Astrocyte (in vitro differentiated cells and primary cell): ENCODE measurements at regions not wholly inside any gene's neighbourhood (a gene's known extent, or its start where the extent isn't known, plus 50 kb on each side); places are given as distances from the start of the nearest gene placed in this dataset.
A peak's percentile ranks its signal among the peaks of the same experiment; 100 is the strongest.

Source experiments
- DNase-seq: peaks from one replicate; pipeline ENCODE4 v3.0.0-alpha.2; 2010; ENCODE audit warnings: low read depth
- FAIRE-seq: peaks from 2 replicates; lab custom pipeline; 2011; peaks lifted over from hg19 to GRCh38; lab: Jason Lieb, UNC
- H2AFZ ChIP-seq: 2 replicates; pipeline ENCODE4 v1.6.0; 2012; ENCODE audit warnings: low read depth, low read length, inconsistent platforms
- H3K27ac ChIP-seq: 2 replicates; pipeline ENCODE4 v1.5.1; 2011; ENCODE audit warnings: low read depth, low read length, inconsistent platforms
- H3K27me3 ChIP-seq: 2 replicates; pipeline ENCODE4 v1.6.0; 2011; ENCODE audit warnings: low read length, inconsistent platforms; ENCODE audit not compliant: insufficient read depth
- H3K36me3 ChIP-seq: 2 replicates; pipeline ENCODE4 v1.5.1; 2011; ENCODE audit warnings: low read length, inconsistent platforms; ENCODE audit not compliant: insufficient read depth
- H3K4me1 ChIP-seq: 2 replicates; pipeline ENCODE4 v1.5.1; 2011; ENCODE audit warnings: low read length, inconsistent platforms; ENCODE audit not compliant: insufficient read depth
- H3K4me2 ChIP-seq: 2 replicates; pipeline ENCODE4 v1.6.0; 2012; ENCODE audit warnings: low read length, inconsistent platforms
- H3K4me3 ChIP-seq: 2 replicates; pipeline ENCODE4 v1.5.1; 2011; ENCODE audit warnings: low read depth, mild to moderate bottlenecking, low read length, inconsistent platforms; ENCODE audit not compliant: insufficient read depth
- H3K79me2 ChIP-seq: 2 replicates; pipeline ENCODE4 v1.6.0; 2012; ENCODE audit warnings: mild to moderate bottlenecking, low read length, inconsistent platforms; ENCODE audit not compliant: insufficient read depth
- H3K9ac ChIP-seq: 2 replicates; pipeline ENCODE4 v1.6.0; 2012; ENCODE audit warnings: mild to moderate bottlenecking, low read length, inconsistent platforms
- H3K9me3 ChIP-seq: 2 replicates; pipeline ENCODE4 v1.5.1; 2012; ENCODE audit warnings: low read depth, mild to moderate bottlenecking, low read length, inconsistent platforms; ENCODE audit not compliant: insufficient read depth
- H4K20me1 ChIP-seq: 2 replicates; pipeline ENCODE4 v1.6.0; 2012; ENCODE audit warnings: low read length, inconsistent platforms; ENCODE audit not compliant: insufficient read depth
- H3K27ac Mint-ChIP-seq: one replicate; pipeline ENCODE4 v1.8.0; 2021; ENCODE audit warnings: mild to moderate bottlenecking, mixed read lengths; ENCODE audit not compliant: unreplicated experiment
- H3K27me3 Mint-ChIP-seq: one replicate; pipeline ENCODE4 v1.8.0; 2021; ENCODE audit warnings: low read depth, mixed read lengths; ENCODE audit not compliant: unreplicated experiment
- H3K36me3 Mint-ChIP-seq: one replicate; pipeline ENCODE4 v1.8.0; 2021; ENCODE audit warnings: low read depth, mixed read lengths; ENCODE audit not compliant: unreplicated experiment
- H3K4me1 Mint-ChIP-seq: one replicate; pipeline ENCODE4 v1.8.0; 2021; ENCODE audit warnings: low read depth, mixed read lengths; ENCODE audit not compliant: unreplicated experiment
- H3K4me3 Mint-ChIP-seq: one replicate; pipeline ENCODE4 v1.8.0; 2021; ENCODE audit warnings: mild to moderate bottlenecking, moderate library complexity, mixed read lengths; ENCODE audit not compliant: unreplicated experiment
- H3K9me3 Mint-ChIP-seq: one replicate; pipeline ENCODE4 v1.8.0; 2021; ENCODE audit warnings: mild to moderate bottlenecking, mixed read lengths; ENCODE audit not compliant: unreplicated experiment
- CTCF ChIP-seq: IDR thresholded peaks from 2 replicates; pipeline ENCODE4 v1.5.1; 2011; ENCODE audit warnings: low read depth, mild to moderate bottlenecking, inconsistent platforms, low read length, moderate library complexity; ENCODE audit not compliant: insufficient read depth
- EZH2 ChIP-seq: IDR thresholded peaks from 2 replicates; pipeline ENCODE4 v1.6.1; 2012; ENCODE audit warnings: mild to moderate bottlenecking, low read length, inconsistent platforms; ENCODE audit not compliant: insufficient read depth

- no peak overlapping the region for H3K4me2 ChIP-seq
- Mint-ChIP-seq H3K36me3 (no peaks in the 10 kb centered on the region), H3K27ac (no peak overlapping the region), H3K9me3 (no peaks in the 10 kb centered on the region), H3K27me3 (no peaks in the 10 kb centered on the region), H3K4me1 (peaks cover 12% of the 10 kb centered on the region), H3K4me3 (no peak overlapping the region)
- FAIRE-seq (no peak), DNase-seq (no peak)
- H3K36me3 ChIP-seq, result no peaks in the 10 kb centered on the region
- TF ChIP-seq CTCF, result no peak
- TF ChIP-seq EZH2, result no peak
- no peak overlapping the region for H3K9ac ChIP-seq
- no peak overlapping the region for H3K27ac ChIP-seq
- H3K9me3 ChIP-seq, result no peaks in the 10 kb centered on the region
- H3K4me1 ChIP-seq, result no peaks in the 10 kb centered on the region
- H2AFZ ChIP-seq, result no peak overlapping the region
- H3K27me3 ChIP-seq, result no peaks in the 10 kb centered on the region
- no peaks in the 10 kb centered on the region for H3K79me2 ChIP-seq
- H3K4me3 ChIP-seq, result no peak overlapping the region
- no peaks in the 10 kb centered on the region for H4K20me1 ChIP-seq
Measured at GRCh38 chr3:132229641-132230040, 87.6 kb upstream of the ACP3 start.

GRCh38 chr3:132230156-132231000, 86.8 kb upstream of the ACP3 start:
- Histone ChIP-seq H3K4me1 (no peaks in the 10 kb centered on the region), H3K79me2 (no peaks in the 10 kb centered on the region), H3K4me2 (no peak overlapping the region), H3K36me3 (no peaks in the 10 kb centered on the region), H3K9ac (no peak overlapping the region), H4K20me1 (no peaks in the 10 kb centered on the region), H3K27ac (no peak overlapping the region), H3K4me3 (no peak overlapping the region), H2AFZ (no peak overlapping the region), H3K27me3 (no peaks in the 10 kb centered on the region), H3K9me3 (no peaks in the 10 kb centered on the region)
- Mint-ChIP-seq H3K9me3 (no peaks in the 10 kb centered on the region), H3K27ac (no peak overlapping the region), H3K36me3 (no peaks in the 10 kb centered on the region), H3K4me1 (peaks cover 12% of the 10 kb centered on the region), H3K4me3 (no peak overlapping the region), H3K27me3 (no peaks in the 10 kb centered on the region)
- DNase-seq, result no peak
- TF ChIP-seq CTCF (no peak), EZH2 (no peak)
- FAIRE-seq, result no peak

- Histone ChIP-seq H3K9me3 (no peaks in the 10 kb centered on the region), H3K36me3 (no peaks in the 10 kb centered on the region), H3K27ac (peak overlapping the region; percentile 35), H3K79me2 (no peaks in the 10 kb centered on the region), H4K20me1 (no peaks in the 10 kb centered on the region), H3K4me3 (no peak overlapping the region), H3K27me3 (no peaks in the 10 kb centered on the region), H2AFZ (no peak overlapping the region), H3K9ac (no peak overlapping the region), H3K4me1 (no peaks in the 10 kb centered on the region), H3K4me2 (peak overlapping the region; percentile 37)
- no peaks in the 10 kb centered on the region for H3K27me3 Mint-ChIP-seq
- H3K4me1 Mint-ChIP-seq, result peaks cover 3% of the 10 kb centered on the region
- H3K4me3 Mint-ChIP-seq, result peak overlapping the region; percentile 23
- no peak for TF ChIP-seq CTCF
- no peak for TF ChIP-seq EZH2
- DNase-seq (peak; percentile 65), FAIRE-seq (no peak)
- no peaks in the 10 kb centered on the region for H3K36me3 Mint-ChIP-seq
- peak overlapping the region; percentile 73 for H3K27ac Mint-ChIP-seq
- no peaks in the 10 kb centered on the region for H3K9me3 Mint-ChIP-seq
Measured at GRCh38 chr3:132231633-132232032, 85.6 kb upstream of the ACP3 start.
